GM18909 (cell line): ENCODE measurements at regions not wholly inside any gene's neighbourhood (a gene's known extent, or its start where the extent isn't known, plus 50 kb on each side); places are given as distances from the start of the nearest gene placed in this dataset.
"Not testable (repeated sequence)": the region's sequence is repeated elsewhere in the genome, so short reads cannot be mapped to it uniquely, and the experiment has no call there.

Experiments
- ATAC-seq: cut with Tn5 transposase; IDR thresholded peaks from one replicate; pipeline ENCODE4 v1.9.1; 2021; ENCODE audit warnings: mild to moderate bottlenecking; ENCODE audit not compliant: unreplicated experiment, poor library complexity

DNA sequence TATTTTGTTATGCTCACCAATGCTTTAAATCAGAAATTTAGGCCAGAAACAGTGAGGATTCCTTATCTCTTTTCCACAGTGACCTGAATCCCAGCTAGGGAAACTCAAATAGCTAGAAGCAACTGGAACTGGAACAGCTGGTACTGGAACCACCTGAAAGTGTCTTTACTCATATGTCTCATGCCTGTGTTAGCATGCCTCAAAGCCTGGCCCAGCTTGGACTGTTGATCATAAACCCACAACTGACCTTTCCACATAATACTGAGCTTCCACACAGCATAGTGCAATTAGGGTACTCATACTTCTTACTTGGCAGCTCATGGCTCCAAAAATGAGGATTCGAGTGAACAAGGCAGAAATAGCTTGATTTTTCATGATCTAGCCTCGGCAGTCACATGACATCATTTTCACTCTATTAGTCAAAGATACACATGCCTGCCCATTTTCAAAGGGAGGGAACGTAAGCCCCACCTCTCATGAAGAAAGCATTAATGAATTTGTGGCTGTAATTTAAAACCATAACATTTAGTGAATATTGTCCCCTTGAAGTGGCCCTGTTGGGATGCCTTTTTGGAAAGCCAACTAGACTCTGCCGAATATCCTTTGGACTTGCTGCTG is 80.8 kb upstream of the ACSL1 start:
- ATAC-seq: no peak

DNA sequence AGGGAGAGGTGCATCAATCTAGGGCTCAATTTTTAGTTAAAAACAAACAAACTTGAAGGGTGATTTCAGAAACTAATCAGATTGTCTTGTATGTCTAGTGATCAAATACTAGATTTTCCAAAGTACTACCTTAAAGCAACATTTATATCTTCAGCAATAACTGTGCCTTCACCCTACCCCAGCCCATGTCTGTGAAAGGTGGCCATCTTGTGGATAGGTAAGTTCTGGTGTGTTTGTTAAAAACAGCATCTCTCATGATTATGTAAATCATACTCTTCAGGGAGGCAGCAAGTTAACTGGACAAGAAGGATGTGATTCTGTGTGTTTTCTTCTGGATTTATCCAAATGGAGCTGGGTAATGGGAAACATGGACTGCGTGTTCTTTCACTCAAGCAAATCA is 81.4 kb upstream of the ACSL1 start:
- ATAC-seq: no peak

DNA sequence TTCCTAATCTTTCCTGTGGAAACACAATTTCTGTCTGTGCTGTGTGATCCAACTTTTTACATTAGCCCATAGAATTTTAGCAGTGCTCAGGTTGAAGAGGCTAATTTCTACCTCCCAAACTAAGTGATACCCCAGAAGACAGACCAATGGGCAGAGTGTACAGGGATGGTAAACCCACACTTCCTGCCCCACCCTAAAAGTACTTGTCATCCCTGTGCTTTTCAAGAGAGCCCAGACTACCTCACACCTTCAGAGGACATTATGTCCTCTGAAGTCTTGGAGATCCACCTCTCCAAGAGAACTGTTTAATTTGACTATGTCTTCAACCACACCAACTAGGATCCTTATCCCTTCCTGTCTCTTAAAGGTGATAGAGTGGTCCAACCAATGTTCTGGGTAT is 82.0 kb upstream of the ACSL1 start:
- no peak for ATAC-seq

DNA sequence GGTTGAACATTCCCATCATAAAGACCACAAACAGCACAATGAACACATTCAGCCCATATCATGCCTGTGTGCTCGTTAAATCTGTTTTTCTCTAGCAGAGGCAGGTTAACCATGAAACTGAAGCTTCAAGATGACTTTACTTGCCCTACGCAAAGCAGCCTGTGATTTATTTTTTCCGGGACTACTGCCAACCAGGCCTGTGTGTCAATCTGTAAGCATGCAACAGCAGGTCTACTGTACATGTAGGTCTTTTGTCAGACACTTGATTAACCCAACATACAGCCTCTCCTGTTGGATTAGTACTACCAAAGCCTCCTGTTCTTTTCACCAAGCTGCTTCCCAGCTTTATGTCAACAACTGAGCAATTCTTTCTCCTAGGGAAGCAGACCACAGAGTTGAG is 85.5 kb upstream of the ACSL1 start:
- no peak for ATAC-seq

DNA sequence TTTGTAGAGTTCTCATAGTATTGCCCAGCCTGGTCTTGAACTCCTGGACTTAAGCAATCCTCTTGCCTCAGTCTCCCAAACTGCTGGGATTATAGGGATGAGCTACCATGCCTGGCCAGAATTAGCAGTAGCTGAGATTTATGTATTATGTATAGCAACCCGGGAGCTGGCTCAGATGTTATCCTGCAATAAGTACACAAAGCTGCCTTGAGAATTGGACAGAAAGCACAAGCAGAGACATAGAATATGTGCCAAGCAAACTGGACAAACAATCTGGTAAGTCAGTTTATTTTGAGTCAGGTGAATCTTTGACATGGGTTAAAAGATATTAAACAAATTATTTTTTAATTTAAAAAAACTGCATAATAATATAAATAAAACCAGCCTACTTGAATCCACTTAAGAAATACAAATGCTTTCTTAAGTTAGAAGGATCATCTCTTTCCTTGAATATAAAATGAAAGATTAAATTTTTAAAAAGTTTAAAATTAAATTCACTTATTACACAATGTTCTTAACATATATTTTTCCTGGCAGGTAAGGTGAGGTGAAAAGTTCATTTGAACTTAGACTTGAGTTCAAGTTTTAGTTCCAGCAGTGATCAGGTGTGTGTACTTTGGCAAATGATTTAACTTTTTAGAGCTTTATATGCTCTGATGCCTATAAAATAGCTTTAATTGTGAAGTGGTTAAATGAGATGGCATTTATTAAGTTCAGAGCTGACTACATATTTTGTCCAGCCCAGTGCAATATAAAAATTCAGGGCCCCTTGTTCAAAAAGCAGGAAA is 87.8 kb upstream of the ACSL1 start:
- no peak for ATAC-seq

DNA sequence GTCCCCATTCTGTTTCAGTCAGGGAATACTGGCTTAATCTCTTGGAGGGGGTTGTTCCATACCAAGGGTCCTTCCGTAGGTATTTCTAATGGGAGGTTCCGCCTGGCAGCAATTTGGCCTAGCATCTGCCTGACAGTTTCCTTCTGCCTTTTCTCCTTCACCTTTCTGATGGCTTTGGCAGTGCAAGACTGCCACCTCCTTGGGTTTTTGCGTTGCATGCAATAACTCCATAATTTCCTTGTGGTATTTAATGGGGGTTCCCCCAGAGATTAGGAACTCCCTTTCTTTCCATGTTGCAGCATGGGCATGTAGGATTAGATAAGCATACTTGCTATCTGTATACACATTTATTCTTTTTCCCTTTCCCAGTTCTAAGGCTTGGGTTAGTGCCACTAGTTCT is 93.0 kb upstream of the ACSL1 start:
- ATAC-seq: not testable (repeated sequence)

DNA sequence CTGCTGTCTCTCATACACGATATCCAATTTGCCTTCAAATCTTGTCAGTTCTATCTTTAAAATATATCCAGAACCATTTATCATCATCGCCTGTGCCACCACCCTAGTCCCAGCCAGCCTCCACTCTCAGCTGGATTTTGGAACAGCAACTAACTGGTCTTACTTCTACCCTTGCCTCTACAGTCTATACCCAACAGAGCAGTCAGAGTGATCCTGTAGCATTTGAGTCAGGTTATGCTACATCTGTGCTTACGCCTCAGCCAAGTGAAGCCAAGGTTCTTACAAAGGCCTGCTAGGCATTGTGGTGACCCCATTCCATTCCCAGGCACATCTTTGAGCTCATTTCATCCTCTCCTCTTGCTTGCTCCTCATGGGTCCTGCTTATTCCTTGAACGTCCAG is 95.7 kb upstream of the ACSL1 start:
- no peak for ATAC-seq

DNA sequence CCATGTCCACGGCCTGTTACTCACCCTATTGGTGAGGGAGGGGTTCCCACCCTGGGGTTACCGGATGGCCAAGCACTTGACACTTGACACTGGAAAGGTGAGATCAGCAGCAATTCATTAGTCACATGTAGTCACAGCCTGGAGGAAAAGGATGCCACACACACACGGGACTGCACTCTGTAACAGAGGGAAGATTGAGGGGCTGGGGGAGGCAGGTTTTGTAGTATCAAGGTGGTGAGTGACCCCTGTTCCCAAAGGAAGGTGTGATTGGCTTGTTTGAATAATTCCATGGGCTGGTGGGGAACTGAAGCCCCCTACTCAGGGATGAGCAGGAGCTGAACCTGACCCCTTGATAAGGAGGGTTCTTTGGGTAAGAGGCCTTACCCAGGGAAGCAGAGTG is 96.0 kb upstream of the HELT start:
- ATAC-seq: no peak

DNA sequence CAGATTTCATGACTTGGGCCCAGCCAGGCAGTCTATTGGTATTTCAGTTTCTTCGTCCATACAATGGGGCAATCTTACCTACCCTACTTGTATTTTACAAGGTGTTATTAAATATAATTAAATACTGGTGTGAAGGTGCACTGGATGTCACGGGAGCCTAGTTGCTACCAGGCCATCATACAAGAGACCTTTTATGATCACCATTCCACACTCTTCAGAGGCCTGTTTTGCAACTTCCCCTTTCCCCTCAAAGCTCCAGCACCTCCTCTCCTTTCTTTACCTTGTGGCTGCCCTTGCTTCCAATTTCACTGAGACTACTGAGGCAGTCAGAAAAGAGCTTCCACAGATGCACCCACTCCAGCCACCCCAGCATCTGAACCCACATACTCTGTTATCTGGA is 93.8 kb upstream of the HELT start:
- no peak for ATAC-seq

DNA sequence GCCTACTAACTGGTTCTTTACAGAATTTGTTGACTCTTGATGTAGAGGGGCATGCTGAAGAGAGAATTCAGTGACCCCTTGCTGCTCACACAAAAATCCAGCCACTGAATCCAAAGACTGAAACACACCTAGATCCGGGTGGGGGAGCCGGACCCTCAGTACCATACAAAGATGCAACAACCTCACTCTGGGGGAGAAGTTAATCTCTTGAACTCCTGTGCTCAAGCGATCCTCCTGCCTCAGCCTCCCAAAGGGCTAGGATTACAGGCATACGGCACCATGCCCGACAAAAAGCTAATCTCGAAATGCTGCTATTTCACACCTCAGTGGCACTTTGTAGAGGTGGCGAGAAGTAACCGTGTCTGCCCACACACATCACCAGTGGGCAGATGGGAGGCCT is 88.8 kb upstream of the HELT start:
- ATAC-seq: no peak

DNA sequence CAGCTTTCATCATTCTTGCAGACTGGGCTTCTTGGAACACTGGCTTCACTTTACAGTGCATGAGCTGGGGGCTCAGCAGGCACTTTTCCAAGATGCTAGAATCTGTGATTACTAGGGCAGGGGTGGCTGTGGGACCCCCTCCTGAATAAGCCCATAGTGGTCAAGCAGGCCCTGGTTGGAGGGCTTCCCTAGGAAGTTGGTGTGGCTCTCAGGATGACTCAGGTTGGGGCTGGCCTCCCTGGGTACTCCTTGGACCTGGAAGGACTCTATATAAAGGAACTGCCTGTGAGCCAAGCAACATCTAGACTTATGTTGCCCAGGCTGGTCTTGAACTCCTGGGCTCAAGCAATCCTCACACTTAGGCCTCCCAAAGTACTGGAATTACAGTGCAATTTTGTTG is 88.3 kb upstream of the HELT start:
- ATAC-seq: no peak

DNA sequence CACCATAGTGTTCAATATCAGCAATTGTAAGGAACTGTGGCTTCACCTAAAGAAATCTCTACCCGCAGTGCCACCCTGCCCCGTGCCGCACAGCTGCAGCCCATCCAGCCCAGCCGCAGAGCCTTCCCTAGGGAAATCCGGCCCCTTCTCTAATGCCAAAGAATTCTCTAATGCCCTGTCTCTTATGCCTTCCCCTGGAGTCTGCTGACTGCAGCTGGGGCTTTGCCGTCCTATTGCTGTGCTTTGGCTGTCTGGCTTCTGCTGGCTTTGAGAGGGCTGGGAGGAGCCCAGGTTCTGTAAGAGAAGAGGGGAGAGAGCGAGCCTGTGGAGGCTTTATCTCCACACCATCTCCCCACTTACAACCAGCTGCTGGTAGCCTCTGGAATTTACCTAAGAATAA is 85.9 kb upstream of the HELT start:
- no peak for ATAC-seq

DNA sequence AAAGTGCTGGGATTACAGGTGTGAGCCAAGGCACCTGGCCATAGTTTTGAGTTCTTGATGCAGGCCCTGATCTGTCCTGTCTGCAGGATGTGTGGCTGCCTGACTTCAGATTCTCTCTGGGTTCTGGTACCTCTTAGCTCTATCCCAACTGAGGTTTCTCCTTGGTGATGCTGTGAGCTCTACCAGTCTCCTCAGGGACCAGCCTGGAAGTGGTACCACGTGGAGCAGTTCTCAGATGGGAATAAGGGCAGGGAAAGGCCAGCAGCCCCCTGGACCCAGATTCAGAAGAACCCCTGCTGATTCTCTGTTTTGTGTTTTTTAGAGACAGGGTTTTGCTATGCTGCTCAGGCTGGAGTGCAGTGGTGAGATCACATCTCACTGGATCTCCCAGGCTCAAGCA is 85.0 kb upstream of the HELT start:
- ATAC-seq: no peak

DNA sequence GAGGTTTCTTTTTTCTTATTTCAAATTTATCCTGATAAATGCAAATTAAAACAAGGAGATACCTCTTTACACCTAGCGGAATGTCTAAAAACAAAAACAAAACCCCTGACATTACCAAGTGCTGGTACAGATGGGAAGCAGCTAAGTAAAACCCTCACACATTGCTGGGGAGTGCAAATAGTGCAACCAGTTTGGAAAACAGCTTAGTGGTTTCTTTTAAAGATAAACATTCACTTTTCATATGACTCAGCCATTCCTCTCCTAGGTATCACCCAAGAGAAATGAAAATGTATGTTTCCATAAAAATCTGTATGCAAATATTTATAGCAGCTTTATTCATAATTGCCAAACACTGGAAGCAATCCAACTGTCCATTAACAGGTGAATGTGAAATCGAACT is 84.1 kb upstream of the HELT start:
- no peak for ATAC-seq

DNA sequence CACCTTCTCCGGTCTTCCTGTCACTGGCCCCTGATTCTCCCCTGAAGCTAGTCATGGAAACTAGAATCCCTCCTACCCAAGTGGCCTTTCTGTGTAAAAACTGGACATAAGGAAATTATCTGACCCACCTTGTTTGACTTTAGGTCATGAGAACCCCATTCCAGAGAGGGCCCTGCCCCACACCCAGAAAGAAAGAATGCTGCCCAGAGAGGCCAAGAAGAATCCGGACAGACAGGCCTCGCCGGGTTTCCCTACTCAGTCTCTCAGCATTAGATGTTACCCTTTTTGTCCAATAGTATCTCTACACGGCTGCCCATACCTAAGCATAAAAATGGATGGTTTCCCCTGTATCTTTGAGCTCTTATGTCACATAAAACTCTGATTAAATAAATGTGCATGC is 83.3 kb upstream of the HELT start:
- no peak for ATAC-seq

DNA sequence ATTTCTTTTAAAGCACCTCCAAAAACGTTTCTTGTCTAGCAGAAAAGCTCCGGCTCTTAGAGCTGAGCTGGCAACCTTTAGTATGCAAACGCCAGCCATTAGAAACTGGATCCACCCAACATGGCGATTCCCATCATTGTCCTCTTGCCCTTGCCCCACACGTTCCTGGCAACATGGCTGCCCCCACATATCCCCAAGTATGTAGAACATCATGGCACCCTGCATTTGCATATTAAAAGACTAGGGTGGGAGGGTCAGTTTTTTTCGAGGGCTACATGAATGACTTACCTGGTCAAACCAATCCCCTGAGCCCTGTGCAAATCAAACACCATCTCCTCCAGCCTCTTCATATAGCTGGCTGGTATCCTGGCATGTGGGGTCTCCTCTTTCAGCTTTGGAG is 82.2 kb upstream of the HELT start:
- ATAC-seq: no peak

DNA sequence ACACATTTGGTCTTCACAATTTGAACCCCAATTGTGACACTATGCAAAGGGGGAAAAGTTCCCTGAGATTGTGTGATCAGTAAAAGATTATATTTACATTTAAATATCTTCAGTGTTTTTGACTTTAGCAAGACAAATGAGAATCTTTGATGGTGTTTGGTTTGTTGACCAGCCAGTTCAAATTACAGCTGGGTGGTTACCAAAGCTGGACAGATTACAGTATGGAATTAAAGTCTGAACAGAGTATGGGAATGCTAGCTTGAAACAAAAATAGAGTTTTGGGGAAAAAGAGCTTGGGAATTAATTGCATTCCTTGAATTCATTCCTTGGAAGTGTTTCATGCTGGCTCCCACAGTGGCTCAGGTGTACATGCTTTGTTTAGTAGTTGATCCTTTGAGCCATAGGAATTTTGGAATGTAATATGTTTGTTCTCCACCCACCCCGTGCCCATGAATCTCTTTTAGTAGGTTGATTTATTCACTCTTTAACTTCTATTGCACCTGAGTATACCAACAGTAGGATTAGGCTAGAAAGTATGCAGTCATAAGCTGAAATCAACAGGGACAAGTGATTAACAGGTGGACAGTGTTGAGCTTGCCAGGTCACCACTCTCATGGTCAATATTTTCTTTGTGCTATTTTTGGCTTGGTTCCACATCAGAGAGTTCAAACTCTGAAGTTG is 81.1 kb upstream of the HELT start:
- no peak for ATAC-seq

DNA sequence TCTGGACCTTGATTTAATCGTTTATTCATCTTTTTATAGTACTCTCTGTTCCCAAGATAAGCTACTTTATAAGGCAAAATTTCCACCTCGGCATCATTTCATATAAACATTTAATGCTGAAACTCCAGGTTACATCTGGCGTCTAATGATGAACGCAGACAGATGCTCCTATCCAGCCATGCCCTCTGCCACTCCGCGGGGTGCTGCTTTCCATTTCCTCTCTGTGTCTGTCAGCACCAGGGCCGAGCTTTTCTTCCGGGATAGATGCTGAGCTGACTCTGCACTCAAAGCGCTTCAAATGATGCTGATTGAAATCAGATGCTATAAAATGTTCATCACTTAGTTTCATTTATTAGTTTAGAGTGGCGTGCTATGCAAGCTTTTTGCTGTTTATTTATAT is 80.5 kb upstream of the HELT start:
- no peak for ATAC-seq

DNA sequence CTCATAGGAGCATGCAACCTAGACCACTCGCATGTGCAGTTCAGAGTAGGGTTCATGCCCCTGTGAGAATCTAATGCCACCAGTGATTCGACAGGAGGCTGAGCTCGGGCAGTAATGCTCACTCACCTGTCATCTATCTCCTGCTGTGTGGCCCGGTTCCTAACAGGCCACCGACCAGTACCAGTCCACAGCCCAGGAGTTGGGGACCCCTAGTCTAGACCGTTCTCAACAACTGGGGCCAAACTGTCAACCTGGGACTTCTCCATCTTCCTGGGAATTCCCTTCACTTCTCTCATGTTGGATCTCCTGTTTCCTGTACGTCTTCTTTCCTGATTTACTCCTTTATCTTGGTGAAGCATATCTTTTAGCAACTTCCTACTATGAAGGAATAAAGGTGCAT is 79.4 kb upstream of the HELT start:
- no peak for ATAC-seq

DNA sequence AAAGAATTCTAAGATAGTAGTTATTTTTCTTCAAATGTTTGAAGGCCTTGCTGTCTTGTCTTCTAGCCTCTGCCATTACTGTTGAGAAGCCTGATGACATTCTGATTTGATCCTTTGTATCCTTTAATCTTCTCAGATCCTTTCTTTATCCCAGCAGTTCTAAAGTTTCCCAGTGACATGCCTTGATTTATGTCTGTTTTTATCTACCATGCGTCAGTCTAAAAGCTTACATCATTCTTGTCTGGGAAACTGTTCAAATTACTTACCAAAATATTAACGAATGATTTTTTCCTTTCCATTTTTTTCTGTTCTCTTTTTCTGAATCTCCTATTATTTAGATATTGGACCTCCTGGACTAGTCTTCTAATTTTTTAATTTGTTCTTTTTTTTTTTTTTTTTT is 78.3 kb upstream of the HELT start:
- no peak for ATAC-seq

DNA sequence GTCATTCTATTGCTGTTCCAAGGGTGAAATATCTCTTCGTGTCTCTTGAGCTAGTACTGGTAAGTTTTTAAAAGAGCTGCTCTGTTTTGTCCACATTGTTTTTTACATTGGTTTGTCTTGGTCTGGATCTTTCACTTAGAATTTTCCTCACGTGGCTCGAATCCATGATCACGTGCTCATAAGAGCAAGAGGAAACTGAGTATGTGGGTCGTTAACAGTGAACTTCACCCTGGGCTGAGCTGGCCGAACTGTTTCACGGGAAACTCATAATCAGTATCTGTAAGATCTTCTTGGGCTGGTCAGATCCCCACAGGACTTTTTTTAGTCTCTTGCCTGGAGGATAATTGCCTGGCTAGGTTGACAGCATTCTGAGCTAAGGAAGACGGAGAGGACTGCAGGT is 77.8 kb upstream of the HELT start:
- ATAC-seq: no peak
